ENCODE measurements at regions not wholly inside any gene's neighbourhood (a gene's known extent, or its start where the extent isn't known, plus 50 kb on each side); places are given as distances from the start of the nearest gene placed in this dataset.

DNA sequence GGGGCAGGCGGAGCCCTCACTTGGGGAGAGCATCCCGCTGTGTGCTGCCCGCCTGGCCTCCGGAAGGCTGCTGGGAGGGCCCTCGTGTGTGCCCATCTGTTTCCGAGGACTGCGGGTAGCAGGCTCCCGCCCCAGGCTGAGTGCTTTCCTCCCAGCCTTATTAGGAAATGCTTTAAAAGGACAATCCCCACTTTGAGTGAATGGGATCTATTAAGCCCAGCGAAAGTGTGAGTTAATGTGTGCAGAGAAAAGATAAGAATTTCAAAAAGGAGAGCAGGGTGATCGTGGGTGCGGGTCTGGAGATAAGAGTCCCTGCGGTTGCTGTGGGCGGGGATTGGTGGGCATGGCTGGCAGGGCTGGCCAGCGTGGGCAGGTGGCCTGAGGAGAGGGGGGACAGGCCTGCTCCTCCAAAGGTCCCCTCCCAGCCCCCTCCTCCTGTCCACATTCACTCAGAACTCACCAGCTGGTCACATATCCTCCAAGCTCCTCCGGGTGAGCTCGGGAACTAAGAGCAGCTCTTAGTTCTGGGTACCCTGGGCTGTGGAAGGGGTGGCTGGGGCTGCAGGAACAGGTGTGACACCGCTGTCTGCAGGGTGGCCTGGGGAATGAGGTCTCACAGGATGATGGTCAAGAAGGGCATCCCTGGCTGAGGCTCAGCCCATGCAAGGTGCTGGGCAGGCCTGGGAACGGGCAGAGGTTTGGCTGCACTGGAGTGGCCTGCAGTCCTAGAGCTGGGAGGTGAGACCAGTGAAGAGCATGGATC is 1260.3 kb downstream of the BRD1 start:
- peak overlapping the region; percentile 19 to 28 for H3K4me3 ChIP-seq (ENCODE audit: low read depth in 1 of 2, low read length in 2 of 2)
- no peaks in the 10 kb centered on the region for H3K36me3 ChIP-seq (ENCODE audit: control insufficient read depth in 1 of 2, insufficient read depth in 2 of 2, low read length in 2 of 2)
- peaks cover 3 to 4% of the 10 kb centered on the region in 2 donors for H3K9me3 ChIP-seq (ENCODE audit: control insufficient read depth in 1 of 2, low read length in 2 of 2)
- H3K4me1 ChIP-seq (ENCODE audit: control insufficient read depth in 1 of 2, insufficient read depth in 2 of 2, low read length in 2 of 2): no peaks in the 10 kb centered on the region
- peaks cover 0 to 3% of the 10 kb centered on the region in 2 donors for H3K27me3 ChIP-seq (ENCODE audit: control insufficient read depth in 1 of 2, insufficient read depth in 2 of 2, low read length in 2 of 2)
- no peak overlapping the region for H3K27ac ChIP-seq (ENCODE audit: low read depth, low read length)
- H3K9ac ChIP-seq (ENCODE audit: low read depth in 1 of 2, low read length in 2 of 2): no peak overlapping the region

- Histone ChIP-seq H3K4me3 (ENCODE audit: low read depth in 1 of 2, low read length in 2 of 2) (peak overlapping the region; percentile 19 to 28), H3K9me3 (ENCODE audit: control insufficient read depth in 1 of 2, low read length in 2 of 2) (peaks cover 3 to 4% of the 10 kb centered on the region in 2 donors), H3K27me3 (ENCODE audit: control insufficient read depth in 1 of 2, insufficient read depth in 2 of 2, low read length in 2 of 2) (peaks cover 0 to 3% of the 10 kb centered on the region in 2 donors), H3K4me1 (ENCODE audit: control insufficient read depth in 1 of 2, insufficient read depth in 2 of 2, low read length in 2 of 2) (no peaks in the 10 kb centered on the region), H3K9ac (ENCODE audit: low read depth in 1 of 2, low read length in 2 of 2) (no peak overlapping the region), H3K27ac (ENCODE audit: low read depth, low read length) (no peak overlapping the region), H3K36me3 (ENCODE audit: control insufficient read depth in 1 of 2, insufficient read depth in 2 of 2, low read length in 2 of 2) (no peaks in the 10 kb centered on the region)
Observed at GRCh38 chr22:48566741-48567140, 1260.9 kb downstream of the BRD1 start.

DNA sequence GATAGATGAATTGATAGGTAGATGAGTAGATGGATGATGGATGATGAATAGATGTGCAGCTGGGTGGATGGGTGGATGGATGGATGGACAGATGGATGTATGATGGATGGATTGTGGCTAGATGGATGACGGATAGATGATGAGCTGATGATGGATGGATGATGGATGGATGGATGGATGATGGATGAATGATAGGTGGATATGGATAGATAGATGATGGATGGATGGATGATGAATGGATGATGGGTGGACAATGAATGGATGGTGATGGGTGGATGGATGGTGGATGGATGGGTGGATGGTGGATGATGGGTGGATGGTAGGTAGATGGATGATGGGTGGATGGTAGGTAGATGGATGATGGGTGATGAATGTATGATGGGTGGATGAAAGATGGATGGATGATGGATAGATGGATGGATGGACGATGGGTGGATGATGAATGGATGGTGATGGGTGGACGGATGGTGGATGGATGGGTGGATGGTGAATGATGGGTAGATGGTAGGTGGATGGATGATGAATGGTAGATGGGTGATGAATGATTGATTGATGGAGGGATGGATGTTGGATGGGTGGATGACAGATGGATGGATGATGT is 1261.7 kb downstream of the BRD1 start:
- Histone ChIP-seq H3K27me3 (ENCODE audit: control insufficient read depth in 1 of 2, insufficient read depth in 2 of 2, low read length in 2 of 2) (peaks cover 0 to 3% of the 10 kb centered on the region in 2 donors), H3K4me1 (ENCODE audit: control insufficient read depth in 1 of 2, insufficient read depth in 2 of 2, low read length in 2 of 2) (no peaks in the 10 kb centered on the region), H3K27ac (ENCODE audit: low read depth, low read length) (no peak overlapping the region), H3K4me3 (ENCODE audit: low read depth in 1 of 2, low read length in 2 of 2) (no peak overlapping the region), H3K36me3 (ENCODE audit: control insufficient read depth in 1 of 2, insufficient read depth in 2 of 2, low read length in 2 of 2) (no peaks in the 10 kb centered on the region), H3K9ac (ENCODE audit: low read depth in 1 of 2, low read length in 2 of 2) (no peak overlapping the region), H3K9me3 (ENCODE audit: control insufficient read depth in 1 of 2, low read length in 2 of 2) (peaks cover 2 to 3% of the 10 kb centered on the region in 2 donors)

DNA sequence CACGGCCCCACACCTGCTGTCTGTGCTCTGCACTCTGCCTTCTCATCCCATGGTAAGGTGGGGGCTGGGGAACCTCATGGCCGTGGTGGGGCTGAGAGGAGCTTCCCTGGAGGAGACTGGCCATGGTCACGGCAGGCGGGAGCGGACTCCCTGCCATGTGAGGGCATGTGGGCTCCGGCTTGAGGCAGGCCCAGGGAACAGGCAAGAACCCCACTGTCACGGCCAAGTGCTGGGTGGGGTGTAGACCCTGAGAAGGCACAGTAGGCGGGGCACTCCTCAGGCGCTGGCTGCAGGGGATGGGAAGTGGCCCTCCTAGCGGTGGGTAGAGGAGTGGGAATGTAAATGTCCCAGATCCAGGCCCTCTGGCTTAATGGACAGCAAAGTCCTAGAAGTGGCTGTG is 1262.7 kb downstream of the BRD1 start:
- no peak overlapping the region for H3K27ac ChIP-seq (ENCODE audit: low read depth, low read length)
- H3K4me3 ChIP-seq (ENCODE audit: low read depth in 1 of 2, low read length in 2 of 2): no peak overlapping the region
- H3K36me3 ChIP-seq (ENCODE audit: control insufficient read depth in 1 of 2, insufficient read depth in 2 of 2, low read length in 2 of 2): no peaks in the 10 kb centered on the region
- peaks cover 0 to 3% of the 10 kb centered on the region in 2 donors for H3K27me3 ChIP-seq (ENCODE audit: control insufficient read depth in 1 of 2, insufficient read depth in 2 of 2, low read length in 2 of 2)
- no peaks in the 10 kb centered on the region for H3K9me3 ChIP-seq (ENCODE audit: control insufficient read depth in 1 of 2, low read length in 2 of 2)
- no peak overlapping the region for H3K9ac ChIP-seq (ENCODE audit: low read depth in 1 of 2, low read length in 2 of 2)
- H3K4me1 ChIP-seq (ENCODE audit: control insufficient read depth in 1 of 2, insufficient read depth in 2 of 2, low read length in 2 of 2): no peaks in the 10 kb centered on the region

- Histone ChIP-seq H3K27ac (ENCODE audit: low read depth, low read length) (no peak overlapping the region), H3K9ac (ENCODE audit: low read depth in 1 of 2, low read length in 2 of 2) (no peak overlapping the region), H3K9me3 (ENCODE audit: control insufficient read depth in 1 of 2, low read length in 2 of 2) (no peaks in the 10 kb centered on the region), H3K27me3 (ENCODE audit: control insufficient read depth in 1 of 2, insufficient read depth in 2 of 2, low read length in 2 of 2) (peaks cover 0 to 3% of the 10 kb centered on the region in 2 donors), H3K4me1 (ENCODE audit: control insufficient read depth in 1 of 2, insufficient read depth in 2 of 2, low read length in 2 of 2) (no peaks in the 10 kb centered on the region), H3K36me3 (ENCODE audit: control insufficient read depth in 1 of 2, insufficient read depth in 2 of 2, low read length in 2 of 2) (no peaks in the 10 kb centered on the region), H3K4me3 (ENCODE audit: low read depth in 1 of 2, low read length in 2 of 2) (no peak overlapping the region)
Observed at GRCh38 chr22:48563966-48564330, 1263.7 kb downstream of the BRD1 start.

GRCh38 chr22:48563118-48563965 is 1264.3 kb downstream of the BRD1 start:
- Histone ChIP-seq H3K4me1 (ENCODE audit: control insufficient read depth in 1 of 2, insufficient read depth in 2 of 2, low read length in 2 of 2) (no peaks in the 10 kb centered on the region), H3K36me3 (ENCODE audit: control insufficient read depth in 1 of 2, insufficient read depth in 2 of 2, low read length in 2 of 2) (no peaks in the 10 kb centered on the region), H3K4me3 (ENCODE audit: low read depth in 1 of 2, low read length in 2 of 2) (no peak overlapping the region), H3K27ac (ENCODE audit: low read depth, low read length) (no peak overlapping the region), H3K9me3 (ENCODE audit: control insufficient read depth in 1 of 2, low read length in 2 of 2) (no peaks in the 10 kb centered on the region), H3K27me3 (ENCODE audit: control insufficient read depth in 1 of 2, insufficient read depth in 2 of 2, low read length in 2 of 2) (peaks cover 0 to 3% of the 10 kb centered on the region in 2 donors), H3K9ac (ENCODE audit: low read depth in 1 of 2, low read length in 2 of 2) (no peak overlapping the region)

DNA sequence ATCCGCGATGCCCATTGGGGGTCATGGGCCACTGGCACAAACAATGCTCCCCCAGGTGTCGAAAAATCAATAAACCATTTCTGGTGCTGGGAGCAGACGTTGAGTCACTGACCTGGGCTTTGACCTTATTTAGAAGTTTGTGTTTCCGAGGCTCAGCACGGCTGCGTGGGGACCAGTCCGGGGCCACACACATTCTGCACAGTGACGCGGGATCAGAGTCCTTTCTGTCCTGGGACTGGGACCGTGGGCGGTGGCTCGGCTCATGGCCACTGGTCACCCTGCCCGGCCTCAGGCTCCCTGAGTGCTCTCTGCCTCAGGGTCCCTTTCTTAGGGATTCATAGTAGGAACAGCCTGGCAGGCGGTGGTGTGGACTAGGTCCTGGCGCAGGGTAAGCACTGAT is 1266.0 kb downstream of the BRD1 start:
- no peak overlapping the region for H3K4me3 ChIP-seq (ENCODE audit: low read depth in 1 of 2, low read length in 2 of 2)
- peaks cover 0 to 3% of the 10 kb centered on the region in 2 donors for H3K27me3 ChIP-seq (ENCODE audit: control insufficient read depth in 1 of 2, insufficient read depth in 2 of 2, low read length in 2 of 2)
- H3K9me3 ChIP-seq (ENCODE audit: control insufficient read depth in 1 of 2, low read length in 2 of 2): no peaks in the 10 kb centered on the region

DNA sequence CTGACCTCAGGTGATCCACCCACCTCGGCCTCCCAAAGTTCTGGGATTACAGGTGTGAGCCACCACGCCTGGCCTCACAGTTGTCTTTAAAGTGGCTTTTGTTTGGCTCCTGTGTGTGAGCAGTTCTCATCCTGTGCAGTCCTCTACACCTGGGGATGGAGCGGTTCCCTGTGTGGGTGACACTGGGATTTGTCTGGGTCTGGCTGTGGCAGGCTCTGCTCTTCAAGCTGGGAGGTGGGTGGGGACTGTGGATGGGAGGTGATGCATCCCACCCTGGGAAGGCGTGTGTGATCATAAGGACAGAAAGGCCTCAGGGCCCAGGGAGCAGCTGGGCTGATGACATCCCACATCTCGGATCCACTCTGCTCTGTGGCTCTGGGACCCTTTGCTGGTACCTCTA is 1266.8 kb downstream of the BRD1 start:
- Histone ChIP-seq H3K36me3 (ENCODE audit: control insufficient read depth in 1 of 2, insufficient read depth in 2 of 2, low read length in 2 of 2) (no peaks in the 10 kb centered on the region), H3K27me3 (ENCODE audit: control insufficient read depth in 1 of 2, insufficient read depth in 2 of 2, low read length in 2 of 2) (no peaks in the 10 kb centered on the region), H3K9me3 (ENCODE audit: control insufficient read depth in 1 of 2, low read length in 2 of 2) (no peaks in the 10 kb centered on the region), H3K27ac (ENCODE audit: low read depth, low read length) (no peak overlapping the region), H3K9ac (ENCODE audit: low read depth in 1 of 2, low read length in 2 of 2) (no peak overlapping the region), H3K4me3 (ENCODE audit: low read depth in 1 of 2, low read length in 2 of 2) (no peak overlapping the region), H3K4me1 (ENCODE audit: control insufficient read depth in 1 of 2, insufficient read depth in 2 of 2, low read length in 2 of 2) (no peaks in the 10 kb centered on the region)

More for the DNA sequence above, 1266.0 kb downstream of the BRD1 start:
- H3K9ac ChIP-seq (ENCODE audit: low read depth in 1 of 2, low read length in 2 of 2): no peak overlapping the region
- H3K4me1 ChIP-seq (ENCODE audit: control insufficient read depth in 1 of 2, insufficient read depth in 2 of 2, low read length in 2 of 2): no peaks in the 10 kb centered on the region
- no peaks in the 10 kb centered on the region for H3K36me3 ChIP-seq (ENCODE audit: control insufficient read depth in 1 of 2, insufficient read depth in 2 of 2, low read length in 2 of 2)
- no peak overlapping the region for H3K27ac ChIP-seq (ENCODE audit: low read depth, low read length)

GRCh38 chr22:48560389-48560751 is 1267.3 kb downstream of the BRD1 start:
- Histone ChIP-seq H3K4me1 (ENCODE audit: control insufficient read depth in 1 of 2, insufficient read depth in 2 of 2, low read length in 2 of 2) (no peaks in the 10 kb centered on the region), H3K9me3 (ENCODE audit: control insufficient read depth in 1 of 2, low read length in 2 of 2) (no peaks in the 10 kb centered on the region), H3K27me3 (ENCODE audit: control insufficient read depth in 1 of 2, insufficient read depth in 2 of 2, low read length in 2 of 2) (no peaks in the 10 kb centered on the region), H3K4me3 (ENCODE audit: low read depth in 1 of 2, low read length in 2 of 2) (no peak overlapping the region), H3K9ac (ENCODE audit: low read depth in 1 of 2, low read length in 2 of 2) (no peak overlapping the region), H3K27ac (ENCODE audit: low read depth, low read length) (no peak overlapping the region), H3K36me3 (ENCODE audit: control insufficient read depth in 1 of 2, insufficient read depth in 2 of 2, low read length in 2 of 2) (no peaks in the 10 kb centered on the region)

Data from duodenal mucosa (tissue), 2 donors.